Kidney (tissue), 13 donors: ENCODE measurements at regions not wholly inside any gene's neighbourhood (a gene's known extent, or its start where the extent isn't known, plus 50 kb on each side); places are given as distances from the start of the nearest gene placed in this dataset.
A peak's percentile ranks its signal among the peaks of the same experiment; 100 is the strongest.

Source experiments
- DNase-seq, 5 donors: peaks; one replicate each; pipeline ENCODE4 v3.0.0-alpha.2; 2013 to 2020
- FAIRE-seq: peaks from 2 replicates; lab custom pipeline; 2012; peaks lifted over from hg19 to GRCh38; lab: Jason Lieb, UNC
- H3K27ac ChIP-seq, 2 donors: one replicate each; pipeline ENCODE4 v1.7.0; 2013; ENCODE audit warnings: low read depth in 2 of 2, low read length in 2 of 2, inconsistent platforms in 1 of 2
- H3K27me3 ChIP-seq: one replicate; pipeline ENCODE4 v1.7.1; 2013; ENCODE audit warnings: low read length, inconsistent platforms; ENCODE audit not compliant: control insufficient read depth, insufficient read depth
- H3K36me3 ChIP-seq, 3 donors: one replicate each; pipeline versions ENCODE4 v1.7.0 to v1.7.1; 2013; ENCODE audit warnings: low read length in 3 of 3, control low read depth in 1 of 3, inconsistent platforms in 1 of 3; ENCODE audit not compliant: insufficient read depth in 3 of 3, control insufficient read depth in 2 of 3
- H3K4me1 ChIP-seq, 3 donors: one replicate each; pipeline versions ENCODE4 v1.7.0 to v1.7.1; 2013; ENCODE audit warnings: low read length in 3 of 3, inconsistent platforms in 1 of 3, low read depth in 1 of 3; ENCODE audit not compliant: control insufficient read depth in 2 of 3, insufficient read depth in 2 of 3
- H3K4me3 ChIP-seq, 3 donors: one replicate each; pipeline versions ENCODE4 v1.7.0 to v1.8.1; 2013; ENCODE audit warnings: low read length in 3 of 3, control low read depth in 1 of 3, inconsistent platforms in 1 of 3
- H3K9ac ChIP-seq, 3 donors: one replicate each; pipeline versions ENCODE4 v1.7.0 to v1.7.1; 2013; ENCODE audit warnings: low read length in 3 of 3, control low read depth in 1 of 3, inconsistent platforms in 1 of 3
- H3K9me3 ChIP-seq, 3 donors: one replicate each; pipeline versions ENCODE4 v1.7.0 to v1.7.1; 2013; ENCODE audit warnings: low read length in 3 of 3, control low read depth in 1 of 3, inconsistent platforms in 1 of 3; ENCODE audit not compliant: control insufficient read depth in 2 of 3, insufficient read depth in 1 of 3
- intact Hi-C: fragments of 100-400 bp; cut with DNase I; formaldehyde crosslinking; loops from one replicate; pipeline ENCODE4 v1.11.1; 2022
- TF ChIP-seq, protein P1 (sequence below): IDR thresholded peaks from 3 replicates; pipeline ENCODE4 v1.5.1; 2012; ENCODE audit warnings: mild to moderate bottlenecking, moderate library complexity, borderline replicate concordance; ENCODE audit not compliant: insufficient read depth; ENCODE audit errors: extremely low read depth
- donor health status: control.
- donor health status: control.
- donor health status: control.
- donor health status: control.
- donor health status: control.
- donor health status: DM: yes; HTN: yes; CAD: no.
- donor health status: Normal renal cell carcinoma (clear cell type).

DNA sequence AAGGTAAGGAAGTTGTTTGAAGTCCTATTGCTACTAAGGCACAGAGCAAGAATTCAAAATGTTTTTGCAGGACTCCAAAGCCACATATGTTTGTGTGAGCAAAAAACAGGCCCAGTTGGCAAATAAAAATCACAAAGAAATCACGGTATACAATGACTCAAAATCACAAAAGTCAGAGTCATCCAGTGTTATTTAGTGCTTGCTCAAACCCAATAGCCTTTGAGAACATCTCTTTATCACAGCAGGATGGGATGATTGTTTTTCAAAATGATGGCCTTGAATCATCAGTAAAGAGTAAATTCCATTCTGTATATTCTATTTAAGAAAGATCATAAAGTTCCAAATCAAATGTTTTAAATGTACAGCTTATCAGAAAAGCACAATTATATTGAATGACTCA lies 693.9 kb downstream of the REEP3 start:
- Histone ChIP-seq H3K4me1 (no peaks in the 10 kb centered on the region), H3K9me3 (peaks cover 0 to 2% (median 0%) of the 10 kb centered on the region in 3 donors), H3K27ac (no peak overlapping the region), H3K9ac (no peak overlapping the region), H3K4me3 (no peak overlapping the region), H3K36me3 (no peaks in the 10 kb centered on the region), H3K27me3 (no peaks in the 10 kb centered on the region)
- no peak for FAIRE-seq
- DNase-seq, result no peak
- intact Hi-C loops, result no loop called here
- TF ChIP-seq, protein P1, sequence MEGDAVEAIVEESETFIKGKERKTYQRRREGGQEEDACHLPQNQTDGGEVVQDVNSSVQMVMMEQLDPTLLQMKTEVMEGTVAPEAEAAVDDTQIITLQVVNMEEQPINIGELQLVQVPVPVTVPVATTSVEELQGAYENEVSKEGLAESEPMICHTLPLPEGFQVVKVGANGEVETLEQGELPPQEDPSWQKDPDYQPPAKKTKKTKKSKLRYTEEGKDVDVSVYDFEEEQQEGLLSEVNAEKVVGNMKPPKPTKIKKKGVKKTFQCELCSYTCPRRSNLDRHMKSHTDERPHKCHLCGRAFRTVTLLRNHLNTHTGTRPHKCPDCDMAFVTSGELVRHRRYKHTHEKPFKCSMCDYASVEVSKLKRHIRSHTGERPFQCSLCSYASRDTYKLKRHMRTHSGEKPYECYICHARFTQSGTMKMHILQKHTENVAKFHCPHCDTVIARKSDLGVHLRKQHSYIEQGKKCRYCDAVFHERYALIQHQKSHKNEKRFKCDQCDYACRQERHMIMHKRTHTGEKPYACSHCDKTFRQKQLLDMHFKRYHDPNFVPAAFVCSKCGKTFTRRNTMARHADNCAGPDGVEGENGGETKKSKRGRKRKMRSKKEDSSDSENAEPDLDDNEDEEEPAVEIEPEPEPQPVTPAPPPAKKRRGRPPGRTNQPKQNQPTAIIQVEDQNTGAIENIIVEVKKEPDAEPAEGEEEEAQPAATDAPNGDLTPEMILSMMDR, result no peak

GRCh38 chr10:64219271-64220025 lies 698.2 kb downstream of the REEP3 start:
- no peaks in the 10 kb centered on the region for H3K27me3 ChIP-seq
- no peak overlapping the region for H3K4me3 ChIP-seq
- no peak overlapping the region for H3K27ac ChIP-seq
- H3K36me3 ChIP-seq, result no peaks in the 10 kb centered on the region
- FAIRE-seq, result no peak
- TF ChIP-seq, protein P1, result no peak
- intact Hi-C loops, result no loop called here
- DNase-seq, result no peak
- peaks cover 0 to 9% (median 2%) of the 10 kb centered on the region in 3 donors for H3K9me3 ChIP-seq
- no peaks in the 10 kb centered on the region for H3K4me1 ChIP-seq
- no peak overlapping the region for H3K9ac ChIP-seq

- Histone ChIP-seq H3K4me3 (no peak overlapping the region), H3K36me3 (no peaks in the 10 kb centered on the region), H3K27me3 (no peaks in the 10 kb centered on the region), H3K9me3 (no peaks in the 10 kb centered on the region), H3K27ac (no peak overlapping the region), H3K9ac (no peak overlapping the region), H3K4me1 (no peaks in the 10 kb centered on the region)
- TF ChIP-seq, protein P1, result no peak
- DNase-seq (no peak), FAIRE-seq (peak; percentile 21)
- intact Hi-C loops, result no loop called here
These were observed 713.3 kb downstream of the REEP3 start for GRCh38 chr10:64234489-64234888.
